Neuronal stem cell (in vitro differentiated cells): ENCODE measurements at regions not wholly inside any gene's neighbourhood (a gene's known extent, or its start where the extent isn't known, plus 50 kb on each side); places are given as distances from the start of the nearest gene placed in this dataset.

Source experiments
- DNase-seq: peaks from one replicate; pipeline ENCODE4 v3.0.0-alpha.2; 2013; ENCODE audit warnings: low spot score
- H2AFZ ChIP-seq: one replicate; pipeline ENCODE4 v1.6.1; 2013; ENCODE audit warnings: mild to moderate bottlenecking, low read length, inconsistent platforms
- H2AK5ac ChIP-seq: 2 replicates; pipeline ENCODE4 v1.6.1; 2013; ENCODE audit warnings: low read depth, mild to moderate bottlenecking, inconsistent platforms, low read length, moderate library complexity, mixed read lengths
- H2BK120ac ChIP-seq: 2 replicates; pipeline ENCODE4 v1.6.1; 2013; ENCODE audit warnings: low read depth, mild to moderate bottlenecking, inconsistent platforms, low read length, moderate library complexity, mixed read lengths
- H2BK12ac ChIP-seq: one replicate; pipeline ENCODE4 v1.6.1; 2013; ENCODE audit warnings: low read length, inconsistent platforms
- H2BK15ac ChIP-seq: 2 replicates; pipeline ENCODE4 v1.6.1; 2013; ENCODE audit warnings: mild to moderate bottlenecking, low read length, inconsistent platforms, mixed read lengths
- H2BK5ac ChIP-seq: one replicate; pipeline ENCODE4 v1.6.1; 2013; ENCODE audit warnings: inconsistent platforms, mild to moderate bottlenecking, low read length, moderate library complexity
- H3K14ac ChIP-seq: one replicate; pipeline ENCODE4 v1.6.1; 2013; ENCODE audit warnings: low read length, inconsistent platforms
- H3K18ac ChIP-seq: 2 replicates; pipeline ENCODE4 v1.6.1; 2013; ENCODE audit warnings: low read length, inconsistent platforms
- H3K23ac ChIP-seq: 2 replicates; pipeline ENCODE4 v1.6.1; 2013; ENCODE audit warnings: low read depth, mild to moderate bottlenecking, mixed read lengths, low read length, inconsistent platforms; ENCODE audit not compliant: poor library complexity
- H3K27ac ChIP-seq: replicated peaks from 3 replicates; pipeline ENCODE4 v1.5.1; 2013; ENCODE audit warnings: low read length, inconsistent platforms
- H3K27me3 ChIP-seq, 3 experiments: 2 replicates each; pipeline ENCODE4 v1.6.1; 2013; ENCODE audit warnings: low read length in 3 of 3, mild to moderate bottlenecking in 2 of 3, inconsistent platforms in 1 of 3, low read depth in 1 of 3, mixed read lengths in 1 of 3, moderate library complexity in 1 of 3; ENCODE audit not compliant: control insufficient read depth in 3 of 3, insufficient read depth in 3 of 3
- H3K36me3 ChIP-seq, 2 donors: replicated peaks in 1 of 2; 2 replicates each; pipeline ENCODE4 v1.6.1; 2013; ENCODE audit warnings: low read length in 2 of 2; ENCODE audit not compliant: control insufficient read depth in 2 of 2, insufficient read depth in 2 of 2
- H3K4ac ChIP-seq: 2 replicates; pipeline ENCODE4 v1.6.1; 2013; ENCODE audit warnings: inconsistent platforms, mild to moderate bottlenecking, low read length, moderate library complexity
- H3K4me1 ChIP-seq, 2 donors: 1 replicate in 1 of 2; 2 replicates in 1 of 2; pipeline ENCODE4 v1.6.1; 2013; ENCODE audit warnings: low read length in 2 of 2, low read depth in 1 of 2; ENCODE audit not compliant: control insufficient read depth in 2 of 2, insufficient read depth in 1 of 2
- H3K4me2 ChIP-seq: one replicate; pipeline ENCODE4 v1.6.1; 2013; ENCODE audit warnings: mild to moderate bottlenecking, low read length, inconsistent platforms; ENCODE audit not compliant: insufficient read depth, poor library complexity, severe bottlenecking
- H3K4me3 ChIP-seq, 2 donors: 2 replicates each; pipeline ENCODE4 v1.5.1; 2013; ENCODE audit warnings: low read length in 2 of 2, mild to moderate bottlenecking in 2 of 2, inconsistent platforms in 1 of 2, moderate library complexity in 1 of 2
- H3K79me1 ChIP-seq: one replicate; pipeline ENCODE4 v1.6.1; 2013; ENCODE audit warnings: low read depth, mild to moderate bottlenecking, inconsistent platforms, low read length, moderate library complexity
- H3K9ac ChIP-seq: one replicate; pipeline ENCODE4 v1.6.1; 2013; ENCODE audit warnings: mild to moderate bottlenecking, low read depth, low read length, inconsistent platforms; ENCODE audit not compliant: poor library complexity
- H3K9me3 ChIP-seq, 2 donors: replicated peaks in 1 of 2; 2 replicates each; pipeline versions ENCODE3 to v1.6.1; 2013; ENCODE audit warnings: low read length in 2 of 2, mild to moderate bottlenecking in 2 of 2, inconsistent platforms in 1 of 2, low read depth in 1 of 2, mixed read lengths in 1 of 2, moderate library complexity in 1 of 2; ENCODE audit not compliant: control insufficient read depth in 2 of 2, insufficient read depth in 1 of 2
- H4K8ac ChIP-seq: one replicate; pipeline ENCODE4 v1.6.1; 2013; ENCODE audit warnings: low read depth, mild to moderate bottlenecking, inconsistent platforms, low read length, moderate library complexity
- H4K91ac ChIP-seq: one replicate; pipeline ENCODE4 v1.6.1; 2013; ENCODE audit warnings: low read length, low read depth, mild to moderate bottlenecking, inconsistent platforms; ENCODE audit not compliant: poor library complexity
- WGBS, 2 donors: extraction: QIAGEN DNeasy Blood & Tissue Kit; methylation state at CpG; one replicate each; pipeline ENCODE4 v1.1.7; 2013; ENCODE audit warnings: missing lambda C conversion rate in 2 of 2, mixed read lengths in 1 of 2; ENCODE audit not compliant: insufficient read length in 2 of 2, insufficient replicate concordance in 1 of 2; ENCODE audit errors: extremely low coverage in 2 of 2; 5-methylcytosine and 5-hydroxymethylcytosine counted together

- no CpG with 5 or more reads among the region's 2 CpGs for WGBS, 2 donors
- no peak overlapping the region for H3K23ac ChIP-seq
- no peak overlapping the region for H2BK12ac ChIP-seq
- H2AK5ac ChIP-seq: no peak overlapping the region
- no peak for DNase-seq
- H3K36me3 ChIP-seq: no peaks in the 10 kb centered on the region
- H4K8ac ChIP-seq: no peak overlapping the region
- H3K27ac ChIP-seq: no peak overlapping the region
- H3K4me2 ChIP-seq: no peak overlapping the region
- H4K91ac ChIP-seq: no peak overlapping the region
- H3K4me3 ChIP-seq: no peak overlapping the region
- H3K18ac ChIP-seq: no peak overlapping the region
- no peak overlapping the region for H2BK15ac ChIP-seq
- no peak overlapping the region for H2BK120ac ChIP-seq
- no peak overlapping the region for H3K4ac ChIP-seq
- no peak overlapping the region for H3K14ac ChIP-seq
- H2AFZ ChIP-seq: no peak overlapping the region
- H2BK5ac ChIP-seq: no peak overlapping the region
- H3K9ac ChIP-seq: no peak overlapping the region
- no peaks in the 10 kb centered on the region for H3K79me1 ChIP-seq
- no peaks in the 10 kb centered on the region for H3K27me3 ChIP-seq
- no peaks in the 10 kb centered on the region for H3K4me1 ChIP-seq
- no peaks in the 10 kb centered on the region for H3K9me3 ChIP-seq
Measured at GRCh38 chr4:104758574-104758973, 263.9 kb upstream of the CXXC4 start.

- H4K91ac ChIP-seq: no peak overlapping the region
- no peak overlapping the region for H3K4me2 ChIP-seq
- no peak for DNase-seq
- no peaks in the 10 kb centered on the region for H3K79me1 ChIP-seq
- H3K9ac ChIP-seq: no peak overlapping the region
- no peak overlapping the region for H2BK15ac ChIP-seq
- no peaks in the 10 kb centered on the region for H3K36me3 ChIP-seq
- no peak overlapping the region for H2BK120ac ChIP-seq
- H3K4me3 ChIP-seq: no peak overlapping the region
- H3K14ac ChIP-seq: no peak overlapping the region
- H3K4ac ChIP-seq: no peak overlapping the region
- H3K27ac ChIP-seq: no peak overlapping the region
- H3K23ac ChIP-seq: no peak overlapping the region
- no peak overlapping the region for H2BK12ac ChIP-seq
- H4K8ac ChIP-seq: no peak overlapping the region
- WGBS, 2 donors: no CpG with 5 or more reads among the region's 5 CpGs
- H2AFZ ChIP-seq: no peak overlapping the region
- no peak overlapping the region for H3K18ac ChIP-seq
- H3K9me3 ChIP-seq: no peaks in the 10 kb centered on the region
- no peak overlapping the region for H2BK5ac ChIP-seq
- no peaks in the 10 kb centered on the region for H3K27me3 ChIP-seq
- no peaks in the 10 kb centered on the region for H3K4me1 ChIP-seq
- no peak overlapping the region for H2AK5ac ChIP-seq
Measured at GRCh38 chr4:104763554-104764222, 269.0 kb upstream of the CXXC4 start.

GRCh38 chr4:104766676-104767075 lies 272.0 kb upstream of the CXXC4 start:
- Histone ChIP-seq H2AFZ (no peak overlapping the region), H3K9me3 (no peaks in the 10 kb centered on the region), H2BK15ac (no peak overlapping the region), H2AK5ac (no peak overlapping the region), H2BK12ac (no peak overlapping the region), H3K4me2 (no peak overlapping the region), H3K18ac (no peak overlapping the region), H3K9ac (no peak overlapping the region), H3K79me1 (no peaks in the 10 kb centered on the region), H3K4me1 (no peaks in the 10 kb centered on the region), H3K14ac (no peak overlapping the region), H4K91ac (no peak overlapping the region), H3K27ac (no peak overlapping the region), H3K4ac (no peak overlapping the region), H3K27me3 (no peaks in the 10 kb centered on the region), H3K4me3 (no peak overlapping the region), H3K23ac (no peak overlapping the region), H3K36me3 (no peaks in the 10 kb centered on the region), H2BK120ac (no peak overlapping the region), H2BK5ac (no peak overlapping the region), H4K8ac (no peak overlapping the region)
- WGBS, 2 donors: no CpG with 5 or more reads among the region's 1 CpG
- DNase-seq: no peak

- no peak for DNase-seq
- WGBS, 2 donors: no CpG with 5 or more reads among the region's 1 CpG
- no peak overlapping the region for H2AK5ac ChIP-seq
Measured at GRCh38 chr4:104772849-104773248, 278.2 kb upstream of the CXXC4 start.

More at GRCh38 chr4:104772849-104773248, 278.2 kb upstream of the CXXC4 start:
- Histone ChIP-seq H3K9me3 (no peaks in the 10 kb centered on the region), H3K36me3 (no peaks in the 10 kb centered on the region), H4K91ac (no peak overlapping the region), H2BK120ac (no peak overlapping the region), H3K4me3 (no peak overlapping the region), H3K4me1 (no peaks in the 10 kb centered on the region), H3K27ac (no peak overlapping the region), H3K18ac (no peak overlapping the region), H3K9ac (no peak overlapping the region), H3K4me2 (no peak overlapping the region), H3K14ac (no peak overlapping the region), H3K79me1 (no peaks in the 10 kb centered on the region), H2AFZ (no peak overlapping the region), H2BK12ac (no peak overlapping the region), H3K4ac (no peak overlapping the region), H3K23ac (no peak overlapping the region), H2BK15ac (no peak overlapping the region), H3K27me3 (no peaks in the 10 kb centered on the region), H4K8ac (no peak overlapping the region), H2BK5ac (no peak overlapping the region)
